Type B pancreatic cell (in vitro differentiated cells): ENCODE measurements at regions not wholly inside any gene's neighbourhood (a gene's known extent, or its start where the extent isn't known, plus 50 kb on each side); places are given as distances from the start of the nearest gene placed in this dataset.

Source experiments
- DNase-seq: peaks from one replicate; pipeline ENCODE4 v3.0.0; 2021; ENCODE audit warnings: mixed read lengths; ENCODE audit not compliant: unreplicated experiment; ENCODE audit errors: extremely low spot score
- H3K27ac Mint-ChIP-seq: 2 replicates; pipeline ENCODE4 v1.8.0; 2021; ENCODE audit warnings: mild to moderate bottlenecking, mixed read lengths
- H3K27me3 Mint-ChIP-seq: 2 replicates; pipeline ENCODE4 v1.8.0; 2021; ENCODE audit warnings: mixed read lengths
- H3K36me3 Mint-ChIP-seq: 2 replicates; pipeline ENCODE4 v1.8.0; 2021; ENCODE audit warnings: mixed read lengths
- H3K4me1 Mint-ChIP-seq: one replicate; pipeline ENCODE4 v1.8.0; 2021; ENCODE audit warnings: mixed read lengths; ENCODE audit not compliant: unreplicated experiment
- H3K4me3 Mint-ChIP-seq: 2 replicates; pipeline ENCODE4 v1.8.0; 2021; ENCODE audit warnings: mild to moderate bottlenecking, mixed read lengths
- H3K9me3 Mint-ChIP-seq: 2 replicates; pipeline ENCODE4 v1.8.0; 2021; ENCODE audit warnings: mixed read lengths
- CTCF ChIP-seq: fragments of 200-600 bp; sonication (generic); conservative IDR thresholded peaks from 2 replicates; pipeline ENCODE4 v1.5.0; 2021; ENCODE audit warnings: antibody characterized with exemption, mild to moderate bottlenecking

GRCh38 chr7:41910940-41911600 lies 208.2 kb upstream of the INHBA start:
- Mint-ChIP-seq H3K27me3 (no peaks in the 10 kb centered on the region), H3K27ac (no peak overlapping the region), H3K9me3 (peaks cover 12% of the 10 kb centered on the region), H3K4me1 (no peaks in the 10 kb centered on the region), H3K36me3 (no peaks in the 10 kb centered on the region), H3K4me3 (no peak overlapping the region)
- no peak for DNase-seq
- TF ChIP-seq CTCF, result no peak

- Mint-ChIP-seq H3K27ac (no peak overlapping the region), H3K4me1 (no peaks in the 10 kb centered on the region), H3K36me3 (no peaks in the 10 kb centered on the region), H3K4me3 (no peak overlapping the region), H3K27me3 (no peaks in the 10 kb centered on the region), H3K9me3 (peaks cover 12% of the 10 kb centered on the region)
- no peak for TF ChIP-seq CTCF
- no peak for DNase-seq
Measured at GRCh38 chr7:41907444-41907843, 204.6 kb upstream of the INHBA start.

- no peak for DNase-seq
- Mint-ChIP-seq H3K27me3 (no peaks in the 10 kb centered on the region), H3K36me3 (no peaks in the 10 kb centered on the region), H3K9me3 (no peaks in the 10 kb centered on the region), H3K27ac (no peak overlapping the region), H3K4me1 (no peaks in the 10 kb centered on the region), H3K4me3 (no peak overlapping the region)
- TF ChIP-seq CTCF, result no peak
Measured at GRCh38 chr7:41900532-41900931, 197.6 kb upstream of the INHBA start.

- no peak overlapping the region for H3K4me3 Mint-ChIP-seq
- no peak for DNase-seq
- no peaks in the 10 kb centered on the region for H3K27me3 Mint-ChIP-seq
- no peak overlapping the region for H3K27ac Mint-ChIP-seq
- TF ChIP-seq CTCF, result no peak
- no peaks in the 10 kb centered on the region for H3K9me3 Mint-ChIP-seq
- H3K4me1 Mint-ChIP-seq, result no peaks in the 10 kb centered on the region
- no peaks in the 10 kb centered on the region for H3K36me3 Mint-ChIP-seq
Measured at GRCh38 chr7:41899823-41900433, 197.0 kb upstream of the INHBA start.

GRCh38 chr7:41893656-41894055 lies 190.8 kb upstream of the INHBA start:
- DNase-seq, result no peak
- TF ChIP-seq CTCF, result no peak
- no peaks in the 10 kb centered on the region for H3K9me3 Mint-ChIP-seq
- no peaks in the 10 kb centered on the region for H3K36me3 Mint-ChIP-seq
- H3K27ac Mint-ChIP-seq, result no peak overlapping the region
- H3K27me3 Mint-ChIP-seq, result peaks cover 6% of the 10 kb centered on the region
- H3K4me1 Mint-ChIP-seq, result no peaks in the 10 kb centered on the region
- H3K4me3 Mint-ChIP-seq, result no peak overlapping the region
